Peyer's patch (tissue), 4 donors: ENCODE measurements at regions not wholly inside any gene's neighbourhood (a gene's known extent, or its start where the extent isn't known, plus 50 kb on each side); places are given as distances from the start of the nearest gene placed in this dataset.

Experiments used
- POLR2A ChIP-seq, 2 donors: fragments of 450-650 bp; IDR thresholded peaks; one replicate each; pipeline ENCODE4 v1.5.1; 2017; ENCODE audit warnings: antibody characterized with exemption in 2 of 2, mild to moderate bottlenecking in 2 of 2, moderate library complexity in 2 of 2
- TF ChIP-seq, protein P1 (sequence below), 6 experiments: fragments of 450-650 bp in 4 of 6; fragments of 200-600 bp in 2 of 6; sonication (generic) in 1 of 6; IDR thresholded peaks; one replicate each; pipeline ENCODE4 v1.5.1; 2017 to 2019; ENCODE audit warnings: antibody characterized with exemption in 6 of 6, mild to moderate bottlenecking in 3 of 6, moderate library complexity in 1 of 6

DNA sequence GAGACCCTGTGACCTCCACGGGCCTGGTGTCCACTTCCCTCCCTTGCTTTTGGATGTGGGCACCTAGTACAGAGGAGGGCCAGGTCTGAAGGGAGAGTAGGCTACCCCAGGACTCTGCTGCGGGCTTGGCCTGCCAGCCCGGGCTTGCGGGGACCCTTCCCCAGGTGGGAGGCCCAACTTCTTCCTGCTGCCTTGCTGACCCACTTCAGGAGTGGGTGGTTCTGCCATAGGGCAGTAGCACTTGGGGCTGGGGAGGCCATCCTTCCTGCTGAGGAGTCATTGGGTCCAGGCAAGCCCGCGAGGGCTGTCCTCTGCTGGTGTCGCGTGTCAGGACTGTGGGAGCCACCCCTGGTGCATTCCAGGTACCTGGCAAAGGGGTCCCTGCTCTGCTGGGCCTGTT lies 1250.0 kb downstream of the BRD1 start:
- TF ChIP-seq, protein P1, sequence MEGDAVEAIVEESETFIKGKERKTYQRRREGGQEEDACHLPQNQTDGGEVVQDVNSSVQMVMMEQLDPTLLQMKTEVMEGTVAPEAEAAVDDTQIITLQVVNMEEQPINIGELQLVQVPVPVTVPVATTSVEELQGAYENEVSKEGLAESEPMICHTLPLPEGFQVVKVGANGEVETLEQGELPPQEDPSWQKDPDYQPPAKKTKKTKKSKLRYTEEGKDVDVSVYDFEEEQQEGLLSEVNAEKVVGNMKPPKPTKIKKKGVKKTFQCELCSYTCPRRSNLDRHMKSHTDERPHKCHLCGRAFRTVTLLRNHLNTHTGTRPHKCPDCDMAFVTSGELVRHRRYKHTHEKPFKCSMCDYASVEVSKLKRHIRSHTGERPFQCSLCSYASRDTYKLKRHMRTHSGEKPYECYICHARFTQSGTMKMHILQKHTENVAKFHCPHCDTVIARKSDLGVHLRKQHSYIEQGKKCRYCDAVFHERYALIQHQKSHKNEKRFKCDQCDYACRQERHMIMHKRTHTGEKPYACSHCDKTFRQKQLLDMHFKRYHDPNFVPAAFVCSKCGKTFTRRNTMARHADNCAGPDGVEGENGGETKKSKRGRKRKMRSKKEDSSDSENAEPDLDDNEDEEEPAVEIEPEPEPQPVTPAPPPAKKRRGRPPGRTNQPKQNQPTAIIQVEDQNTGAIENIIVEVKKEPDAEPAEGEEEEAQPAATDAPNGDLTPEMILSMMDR (IDR thresholded peaks at IDR 0.05) = no peak
- no peak for TF ChIP-seq POLR2A (IDR thresholded peaks at IDR 0.05)
